ENCODE measurements at regions not wholly inside any gene's neighbourhood (a gene's known extent, or its start where the extent isn't known, plus 50 kb on each side); places are given as distances from the start of the nearest gene placed in this dataset.

DNA sequence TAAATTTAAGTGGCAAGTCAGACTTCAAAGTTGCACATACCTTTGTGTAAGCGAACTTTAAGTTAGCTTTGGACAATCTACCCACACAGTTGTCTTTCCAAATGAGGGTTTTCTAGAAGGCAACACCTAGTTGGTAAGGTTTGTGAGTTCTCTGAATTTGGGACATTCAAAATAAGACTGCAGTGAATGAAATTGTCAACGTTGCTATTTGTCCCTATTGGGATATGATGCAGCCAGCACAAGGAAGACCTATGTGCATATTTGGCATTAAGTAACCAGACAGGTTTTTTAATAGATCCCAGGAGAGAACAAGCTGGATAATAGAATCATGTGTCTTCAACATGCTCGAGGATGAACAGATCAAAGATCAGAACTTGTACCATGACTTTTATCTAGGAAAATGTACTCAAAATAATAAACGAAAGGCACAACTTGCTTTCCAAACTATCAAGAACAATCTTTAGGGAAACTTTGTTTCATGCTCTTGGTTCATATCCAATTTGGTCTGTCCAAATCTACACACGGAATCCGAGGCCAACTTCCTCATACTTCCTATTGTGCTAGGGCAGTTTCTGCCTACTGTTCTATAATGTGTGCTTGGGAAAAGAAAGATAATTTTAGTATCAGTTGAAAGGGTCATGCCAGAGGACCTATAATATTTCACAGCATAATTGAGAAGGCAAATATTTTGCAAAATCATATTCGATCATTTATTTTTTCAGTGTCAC lies 284.2 kb upstream of the SOX5 start:
- TF ChIP-seq EZH2phosphoT487 (IDR thresholded peaks at IDR 0.05) (no peak), EZH2 (IDR thresholded peaks at IDR 0.05) (no peak)
- TF ChIP-seq, protein P1, sequence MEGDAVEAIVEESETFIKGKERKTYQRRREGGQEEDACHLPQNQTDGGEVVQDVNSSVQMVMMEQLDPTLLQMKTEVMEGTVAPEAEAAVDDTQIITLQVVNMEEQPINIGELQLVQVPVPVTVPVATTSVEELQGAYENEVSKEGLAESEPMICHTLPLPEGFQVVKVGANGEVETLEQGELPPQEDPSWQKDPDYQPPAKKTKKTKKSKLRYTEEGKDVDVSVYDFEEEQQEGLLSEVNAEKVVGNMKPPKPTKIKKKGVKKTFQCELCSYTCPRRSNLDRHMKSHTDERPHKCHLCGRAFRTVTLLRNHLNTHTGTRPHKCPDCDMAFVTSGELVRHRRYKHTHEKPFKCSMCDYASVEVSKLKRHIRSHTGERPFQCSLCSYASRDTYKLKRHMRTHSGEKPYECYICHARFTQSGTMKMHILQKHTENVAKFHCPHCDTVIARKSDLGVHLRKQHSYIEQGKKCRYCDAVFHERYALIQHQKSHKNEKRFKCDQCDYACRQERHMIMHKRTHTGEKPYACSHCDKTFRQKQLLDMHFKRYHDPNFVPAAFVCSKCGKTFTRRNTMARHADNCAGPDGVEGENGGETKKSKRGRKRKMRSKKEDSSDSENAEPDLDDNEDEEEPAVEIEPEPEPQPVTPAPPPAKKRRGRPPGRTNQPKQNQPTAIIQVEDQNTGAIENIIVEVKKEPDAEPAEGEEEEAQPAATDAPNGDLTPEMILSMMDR (IDR thresholded peaks at IDR 0.05) = no peak

Measured in neural progenitor cell (in vitro differentiated cells).